HG03342 (cell line): ENCODE measurements at regions not wholly inside any gene's neighbourhood (a gene's known extent, or its start where the extent isn't known, plus 50 kb on each side); places are given as distances from the start of the nearest gene placed in this dataset.
"Not testable (repeated sequence)": the region's sequence is repeated elsewhere in the genome, so short reads cannot be mapped to it uniquely, and the experiment has no call there.

Experiments
- ATAC-seq: cut with Tn5 transposase; IDR thresholded peaks from one replicate; pipeline ENCODE4 v1.9.1; 2021; ENCODE audit warnings: mild to moderate bottlenecking, moderate library complexity; ENCODE audit not compliant: unreplicated experiment

DNA sequence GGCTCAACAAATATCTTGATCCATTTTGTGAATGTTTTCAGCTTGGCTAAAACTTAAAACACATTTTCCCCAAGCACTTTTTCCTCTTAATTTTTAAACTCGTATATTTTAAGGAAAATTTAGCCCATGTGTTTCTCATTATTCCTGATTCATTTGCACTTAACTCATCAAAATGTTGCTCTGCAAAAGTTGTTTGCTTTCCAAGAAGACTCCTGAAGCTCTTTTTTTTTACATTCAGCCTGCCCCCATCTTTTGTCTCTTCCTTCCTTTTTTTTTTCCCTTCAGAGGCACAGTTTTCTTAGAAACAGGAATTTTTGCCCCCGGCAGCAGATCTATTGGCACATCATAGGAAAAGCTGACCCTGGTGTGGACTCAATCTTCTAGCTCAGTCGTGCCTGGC is 155.0 kb upstream of the SALL1 start:
- ATAC-seq, result no peak

DNA sequence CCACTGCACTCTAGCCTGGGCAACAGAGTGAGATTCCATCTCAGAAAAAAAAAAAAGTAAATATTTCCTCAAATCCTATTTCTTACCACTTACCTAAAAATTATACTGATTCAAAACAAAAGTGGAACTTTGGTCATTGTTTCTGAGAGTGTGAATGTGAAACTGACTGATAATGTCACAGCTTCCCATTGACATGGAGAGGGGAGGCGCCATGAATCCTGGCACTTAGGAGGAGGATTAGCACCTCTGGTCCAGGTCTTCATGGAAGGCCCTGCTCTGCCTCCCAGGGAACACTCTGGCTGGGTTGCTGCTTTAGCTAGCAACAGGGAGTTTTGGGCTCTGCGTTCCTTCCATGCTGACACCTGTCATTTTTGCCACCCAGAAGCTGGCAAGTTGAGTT is 154.3 kb upstream of the SALL1 start:
- no peak for ATAC-seq

DNA sequence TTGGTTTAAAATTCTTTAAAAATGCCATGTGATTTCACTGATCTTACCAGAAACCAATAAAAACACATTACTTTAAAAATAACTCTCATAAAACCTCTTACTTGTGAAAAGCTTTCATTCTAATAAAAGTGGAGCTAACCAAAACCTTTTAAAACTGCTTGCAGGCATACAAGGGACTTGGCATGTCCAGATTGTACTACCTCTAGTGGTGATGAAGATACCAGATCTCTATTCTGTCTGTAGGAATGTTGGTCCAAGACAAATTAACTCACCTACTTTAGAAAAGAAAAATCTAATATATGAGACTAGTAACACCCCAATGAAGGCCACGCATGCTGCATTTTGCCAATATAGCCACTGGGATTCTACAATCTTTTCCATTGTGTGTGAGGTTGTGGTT is 151.0 kb upstream of the SALL1 start:
- ATAC-seq, result no peak

DNA sequence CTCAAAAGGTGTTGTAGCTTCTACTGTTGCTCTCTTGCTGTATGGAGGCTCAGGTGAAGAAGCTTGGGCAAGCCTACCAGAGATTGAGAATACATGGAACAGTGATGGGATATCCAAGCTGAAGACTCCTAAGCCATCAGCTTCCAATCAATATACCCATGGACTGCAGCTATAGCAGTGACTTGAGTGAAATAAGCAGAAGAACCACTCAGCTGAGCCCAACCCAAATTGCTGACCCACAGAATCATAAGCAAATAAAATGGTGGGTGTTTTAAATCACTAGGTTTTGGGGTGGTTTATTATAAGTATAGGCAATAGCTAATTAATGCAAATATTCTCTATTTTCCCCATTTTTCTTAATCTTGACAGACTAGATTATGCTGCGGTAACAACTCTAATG is 147.7 kb upstream of the SALL1 start:
- ATAC-seq, result no peak

DNA sequence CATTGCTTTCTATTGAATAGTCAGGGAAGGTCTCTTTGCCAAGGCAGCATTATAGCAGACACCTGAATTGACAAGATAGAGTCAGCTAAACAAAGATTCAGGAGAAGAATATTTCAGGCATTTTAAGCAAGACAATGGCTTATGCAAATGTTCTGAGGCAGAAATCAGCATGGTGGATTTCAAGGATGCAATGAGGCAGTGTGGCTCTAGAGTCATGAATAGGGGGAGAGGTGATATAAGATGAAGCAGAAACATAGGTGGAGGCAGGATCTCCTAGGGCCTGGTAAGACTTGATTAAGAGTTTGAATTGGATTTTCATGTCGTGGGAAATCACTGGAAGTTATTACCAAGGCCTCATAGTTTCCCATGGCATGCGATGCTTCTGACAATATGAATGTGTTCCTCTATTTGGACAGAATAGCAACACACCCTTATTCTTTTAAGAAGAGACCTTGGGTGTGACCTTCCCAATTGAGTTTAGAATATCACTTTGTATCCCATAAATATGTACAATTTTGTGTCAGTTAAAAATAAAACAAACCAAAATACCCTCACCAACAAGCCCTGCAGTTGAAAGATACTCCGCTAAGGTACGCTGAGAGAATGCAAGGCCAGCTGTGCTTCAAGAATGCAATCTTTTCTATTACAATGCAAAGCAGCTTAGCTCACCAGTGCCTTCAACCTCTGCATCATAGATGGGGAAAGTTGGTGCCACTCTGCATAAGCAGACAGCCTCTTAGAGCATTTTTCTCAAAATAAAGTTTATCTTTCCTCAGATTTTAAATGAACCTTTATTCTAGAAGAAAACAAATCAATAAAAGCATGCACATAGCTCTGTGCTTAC is 139.6 kb upstream of the SALL1 start:
- no peak for ATAC-seq

DNA sequence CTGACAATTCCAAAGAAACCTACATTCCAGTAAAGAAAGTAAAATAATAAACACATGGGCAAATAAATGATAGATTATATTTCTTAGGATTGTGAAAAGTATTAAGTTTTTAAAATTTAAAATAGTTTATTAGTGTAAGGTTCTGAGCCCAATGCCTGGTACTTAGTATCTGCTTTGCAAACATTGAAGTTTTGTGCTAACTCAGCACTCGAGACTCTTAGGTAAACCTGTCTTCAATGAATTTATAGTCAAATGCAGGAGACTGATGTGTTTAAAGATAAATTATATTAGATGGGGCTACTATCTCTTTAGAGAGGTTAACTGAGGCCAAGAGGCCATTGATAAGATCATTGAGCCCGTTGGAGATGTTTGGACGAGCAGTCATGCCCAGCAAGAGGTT is 138.3 kb upstream of the SALL1 start:
- ATAC-seq, result no peak

DNA sequence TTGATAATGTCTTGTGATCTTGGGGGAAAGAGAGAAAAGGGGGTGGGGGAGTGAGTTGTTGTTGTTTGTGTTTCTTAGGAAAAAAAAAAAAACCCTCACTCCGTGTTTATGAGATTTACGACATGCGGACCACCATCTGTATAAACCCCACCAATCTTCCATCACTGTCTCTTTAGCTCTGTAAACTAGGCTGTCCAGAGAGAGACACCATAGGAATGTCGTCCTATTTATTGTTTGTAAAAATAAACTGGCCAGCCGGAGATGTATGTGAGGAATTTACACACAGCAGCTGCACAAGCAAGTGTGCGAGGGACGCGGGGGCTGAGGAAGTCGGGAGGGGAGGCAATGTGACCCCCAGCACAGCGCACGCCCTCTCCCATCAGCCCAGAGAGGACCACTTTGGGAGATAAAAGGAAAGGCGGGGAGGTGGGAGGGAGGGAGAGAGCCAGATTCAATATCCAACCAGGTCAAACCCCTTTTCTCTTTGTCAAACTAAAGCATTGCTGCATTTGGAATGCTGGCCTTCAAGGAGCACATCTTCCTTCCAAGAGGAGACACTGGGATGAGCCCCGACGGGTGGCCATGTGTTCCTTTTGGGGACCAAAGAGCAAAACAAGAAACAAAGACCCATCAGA is 136.2 kb upstream of the SALL1 start:
- ATAC-seq, result no peak

DNA sequence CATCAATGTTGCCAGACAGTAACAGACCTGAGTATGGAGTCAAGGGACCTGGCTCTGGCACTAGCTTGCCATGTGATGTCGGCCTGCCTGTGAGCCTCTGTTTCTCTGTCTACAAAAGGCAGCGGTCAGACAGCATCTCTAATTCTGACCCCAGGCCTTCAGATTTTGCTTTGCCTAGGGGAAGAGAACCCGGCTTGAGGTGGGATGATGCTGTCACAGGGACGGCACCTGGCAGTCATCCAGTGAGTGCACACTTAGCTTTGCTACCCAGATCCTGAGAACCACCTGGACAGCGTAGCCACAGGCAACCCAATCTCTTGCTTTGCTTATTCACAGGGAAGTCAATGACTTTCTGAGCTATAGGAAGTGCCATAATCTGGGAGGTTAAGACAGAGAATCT is 135.2 kb upstream of the SALL1 start:
- no peak for ATAC-seq

DNA sequence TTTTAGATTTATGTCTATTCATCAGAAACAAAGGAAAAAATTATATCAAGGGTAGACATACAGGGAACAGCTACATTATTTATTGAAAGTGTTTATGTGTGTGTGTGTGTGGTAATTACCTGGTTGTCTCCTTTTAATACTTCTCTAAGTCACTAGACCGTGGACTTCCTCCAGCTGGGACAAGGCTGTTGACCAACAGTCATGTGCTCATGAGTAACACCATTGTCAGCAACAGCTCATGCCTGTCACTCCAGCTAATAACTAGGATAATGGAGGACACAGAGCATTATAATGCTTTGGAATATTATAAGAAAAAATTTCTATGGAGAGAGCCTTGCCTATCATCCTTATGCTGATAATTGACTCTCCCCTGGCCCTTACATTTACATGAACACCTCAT is 125.3 kb upstream of the SALL1 start:
- no peak for ATAC-seq

DNA sequence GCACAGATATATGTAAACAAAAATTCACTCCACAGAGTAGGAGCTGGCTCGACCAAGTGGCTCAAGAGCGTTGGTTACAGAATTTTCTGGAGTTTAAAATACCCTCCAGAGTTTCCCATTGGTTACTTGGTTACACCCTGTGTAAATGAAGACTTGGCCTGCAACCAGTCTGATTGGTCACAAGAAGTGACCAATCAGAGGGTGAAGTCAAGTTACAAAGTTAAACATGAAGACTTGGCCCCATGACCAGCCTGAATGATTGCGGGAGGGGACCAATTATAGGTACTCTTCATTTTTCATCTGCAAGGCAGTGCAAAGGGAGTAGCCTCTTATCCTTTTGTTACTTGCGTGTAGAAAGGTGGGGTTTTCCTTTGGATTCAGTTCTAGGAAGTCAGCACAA is 121.3 kb upstream of the SALL1 start:
- no peak for ATAC-seq

DNA sequence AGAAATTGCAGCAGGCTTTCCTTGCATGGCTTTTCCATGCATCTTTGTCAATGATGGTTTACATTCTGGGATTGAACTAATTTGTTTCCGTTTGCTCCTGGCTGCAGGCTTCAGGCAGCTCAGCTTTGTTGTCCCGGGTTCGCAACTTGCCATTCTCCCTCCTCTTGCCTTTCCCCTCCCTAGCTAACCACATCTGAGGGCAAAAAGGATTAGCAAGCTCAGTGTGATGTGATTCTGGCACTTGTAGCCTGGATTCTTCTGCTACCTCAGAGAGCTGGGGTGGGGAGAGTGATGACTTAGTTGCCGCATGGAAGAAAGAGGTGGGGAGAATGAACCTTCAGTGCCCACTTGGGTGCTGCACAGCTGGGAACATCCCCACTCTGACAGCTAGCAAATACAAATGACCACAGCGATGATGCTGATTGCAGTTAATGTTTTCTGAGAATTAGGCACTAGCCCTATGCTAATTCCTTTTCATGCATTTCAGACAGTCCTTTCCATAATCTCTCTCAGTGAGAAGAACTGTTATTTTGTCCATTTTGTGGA is 120.2 kb upstream of the SALL1 start:
- ATAC-seq, result no peak

DNA sequence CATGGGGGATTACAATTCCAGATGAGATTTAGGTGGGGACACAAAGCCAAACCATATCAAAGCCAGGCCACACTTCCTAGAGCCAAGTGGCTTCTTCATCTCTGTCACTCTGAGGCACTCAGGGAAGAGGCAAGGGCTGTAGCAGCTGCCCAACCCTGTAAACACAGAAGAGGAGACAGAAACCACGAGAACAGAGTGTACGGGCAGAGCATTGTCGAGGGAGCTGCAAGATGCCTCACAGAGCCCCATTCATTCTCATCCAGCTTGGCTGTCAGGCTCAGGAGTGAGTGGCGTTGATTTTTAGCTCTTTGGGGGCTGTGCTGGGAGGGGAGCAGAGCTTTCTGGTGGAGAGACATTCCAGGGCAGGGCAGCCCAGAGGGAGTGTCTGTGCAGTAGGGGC is 117.2 kb upstream of the SALL1 start:
- ATAC-seq, result no peak

DNA sequence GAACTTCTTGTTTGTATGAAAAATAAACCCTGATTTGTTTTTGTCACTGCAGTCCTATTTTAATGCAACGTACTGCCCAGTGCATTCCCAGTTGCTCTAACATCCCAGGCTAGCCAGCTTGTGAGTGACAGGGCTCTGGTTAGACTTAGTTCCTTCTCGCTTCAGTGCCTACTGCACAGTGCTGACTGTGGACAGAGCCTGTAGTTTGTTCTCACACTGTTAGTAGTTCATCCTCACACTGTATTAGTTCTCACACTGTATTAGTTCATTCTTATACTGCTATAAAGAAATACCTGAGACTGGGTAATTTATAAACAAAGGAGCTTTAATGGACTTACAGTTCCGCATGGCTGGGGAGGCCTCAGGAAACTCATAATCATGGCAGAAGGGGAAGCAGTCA is 116.6 kb upstream of the SALL1 start:
- ATAC-seq, result no peak

DNA sequence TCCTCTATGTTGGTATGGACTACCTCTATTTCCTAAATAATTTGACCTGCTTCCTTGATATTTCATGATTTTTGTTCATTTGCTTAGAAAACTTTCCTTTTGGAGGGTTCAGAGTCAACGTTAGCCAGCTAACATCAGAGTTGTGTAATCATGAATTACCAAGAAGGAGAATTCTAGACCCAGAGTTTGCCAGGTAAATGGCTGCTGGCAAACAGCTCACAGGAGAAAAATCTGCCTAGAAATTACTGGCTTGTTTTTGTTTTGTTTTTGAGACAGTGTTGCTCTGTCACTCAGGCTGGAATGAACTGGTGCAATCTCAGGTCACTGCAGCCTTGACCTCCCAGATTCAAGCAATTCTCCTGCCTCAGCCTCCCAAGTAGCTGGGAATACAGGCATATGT is 111.4 kb upstream of the SALL1 start:
- no peak for ATAC-seq

DNA sequence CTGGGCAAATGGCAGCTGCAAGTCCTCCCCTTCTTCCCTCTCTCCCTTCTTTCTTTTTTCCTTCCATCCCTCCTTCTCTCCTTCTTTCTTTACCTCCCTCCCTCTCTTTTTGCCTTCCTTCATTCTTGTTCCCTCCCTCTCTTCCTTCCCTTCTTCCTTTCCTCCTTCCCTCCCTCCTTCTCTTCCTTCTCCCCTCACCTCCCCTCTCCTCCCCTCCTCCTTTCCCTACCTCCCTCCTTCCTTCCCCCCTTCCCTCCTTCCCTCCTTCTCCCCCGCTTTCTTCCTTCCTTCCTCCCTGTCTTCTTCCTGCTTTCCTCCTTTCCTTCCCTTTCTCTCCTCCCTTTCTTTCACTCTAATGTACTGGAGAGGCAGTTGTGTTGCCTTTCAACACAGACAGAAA is 110.8 kb upstream of the SALL1 start:
- no peak for ATAC-seq

DNA sequence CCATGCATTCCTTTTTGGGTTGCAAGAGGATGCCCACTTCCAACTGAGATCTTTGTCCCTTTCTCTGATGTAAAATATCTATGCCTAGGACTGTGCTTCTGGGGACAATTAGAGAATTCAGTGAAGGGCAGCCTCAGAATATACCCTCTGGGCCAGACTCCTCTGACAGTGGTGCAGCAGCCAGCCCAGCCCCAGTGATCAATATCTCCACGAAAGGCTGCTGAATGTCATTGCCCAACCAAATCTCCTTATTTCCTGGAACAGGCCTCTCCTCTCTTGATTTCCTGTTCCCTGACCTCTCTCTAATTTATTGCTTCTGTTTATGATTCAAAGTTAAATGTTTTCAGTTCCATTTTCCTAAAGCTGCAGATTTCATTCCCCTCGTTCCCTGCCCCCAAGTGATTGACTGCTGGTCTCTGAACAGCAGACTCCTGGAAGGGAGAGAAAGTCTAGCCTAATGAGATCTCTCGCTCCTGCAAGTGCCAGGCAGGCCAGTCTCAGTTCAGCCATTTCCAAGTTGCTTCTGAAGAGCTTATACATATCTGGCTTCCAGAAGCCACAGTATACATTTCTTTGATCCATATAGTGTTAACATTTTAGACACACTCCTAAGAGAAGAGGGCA is 104.4 kb upstream of the SALL1 start:
- no peak for ATAC-seq

DNA sequence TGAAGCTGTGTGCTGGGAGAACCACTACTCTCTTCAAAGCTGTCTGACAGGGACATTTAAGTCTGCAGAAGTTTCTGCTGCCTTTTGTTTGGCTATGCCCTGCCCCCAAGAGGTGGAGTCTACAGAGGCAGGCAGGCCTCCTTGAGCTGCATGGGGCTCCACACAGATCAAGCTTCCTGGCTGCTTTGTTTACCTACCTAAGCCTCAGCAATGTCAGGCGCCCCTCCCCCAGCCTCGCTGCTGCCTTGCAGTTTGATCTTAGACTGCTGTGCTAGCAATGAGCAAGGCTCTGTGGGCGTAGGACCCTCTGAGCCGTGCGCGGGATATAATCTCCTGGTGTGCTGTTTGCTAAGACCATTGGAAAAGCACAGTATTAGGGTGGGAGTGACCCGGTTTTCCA is 103.3 kb upstream of the SALL1 start:
- ATAC-seq, result not testable (repeated sequence)

DNA sequence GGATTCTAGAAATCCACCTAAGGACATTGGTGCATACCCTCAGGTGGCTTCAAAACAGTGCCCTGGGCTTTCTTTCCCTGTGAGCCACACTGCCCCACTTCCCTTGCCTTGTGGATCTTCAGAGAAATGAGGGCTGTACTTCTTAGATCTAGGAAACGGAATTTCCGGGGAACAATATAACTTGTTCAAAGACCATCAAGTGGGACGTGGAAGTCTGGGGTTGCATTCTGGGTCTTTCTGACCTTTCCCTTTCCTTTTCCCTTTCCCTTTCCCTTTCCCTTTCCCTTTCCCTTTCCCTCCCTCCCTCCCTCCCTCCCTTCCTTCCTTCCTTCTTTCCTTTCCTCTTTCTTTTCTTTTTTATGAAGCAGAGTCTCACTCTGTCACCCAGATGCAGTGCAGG is 97.1 kb upstream of the SALL1 start:
- no peak for ATAC-seq

DNA sequence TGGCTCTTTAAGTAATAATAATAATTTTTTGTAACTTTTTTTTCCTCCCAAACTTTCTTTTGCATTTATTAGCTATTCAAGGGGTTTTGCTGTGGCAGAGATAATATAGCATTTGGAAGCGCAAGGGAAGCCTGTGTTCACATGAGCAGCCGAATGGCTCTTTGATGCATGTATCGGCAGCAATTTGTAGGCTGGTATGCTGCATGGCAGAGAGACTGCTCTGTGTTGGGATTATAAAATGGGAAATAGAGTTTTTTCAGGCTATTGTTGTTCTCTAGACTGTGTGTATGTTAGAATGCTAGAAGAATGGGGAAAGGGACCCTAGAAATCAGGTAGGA is 94.6 kb upstream of the SALL1 start:
- ATAC-seq, result no peak

DNA sequence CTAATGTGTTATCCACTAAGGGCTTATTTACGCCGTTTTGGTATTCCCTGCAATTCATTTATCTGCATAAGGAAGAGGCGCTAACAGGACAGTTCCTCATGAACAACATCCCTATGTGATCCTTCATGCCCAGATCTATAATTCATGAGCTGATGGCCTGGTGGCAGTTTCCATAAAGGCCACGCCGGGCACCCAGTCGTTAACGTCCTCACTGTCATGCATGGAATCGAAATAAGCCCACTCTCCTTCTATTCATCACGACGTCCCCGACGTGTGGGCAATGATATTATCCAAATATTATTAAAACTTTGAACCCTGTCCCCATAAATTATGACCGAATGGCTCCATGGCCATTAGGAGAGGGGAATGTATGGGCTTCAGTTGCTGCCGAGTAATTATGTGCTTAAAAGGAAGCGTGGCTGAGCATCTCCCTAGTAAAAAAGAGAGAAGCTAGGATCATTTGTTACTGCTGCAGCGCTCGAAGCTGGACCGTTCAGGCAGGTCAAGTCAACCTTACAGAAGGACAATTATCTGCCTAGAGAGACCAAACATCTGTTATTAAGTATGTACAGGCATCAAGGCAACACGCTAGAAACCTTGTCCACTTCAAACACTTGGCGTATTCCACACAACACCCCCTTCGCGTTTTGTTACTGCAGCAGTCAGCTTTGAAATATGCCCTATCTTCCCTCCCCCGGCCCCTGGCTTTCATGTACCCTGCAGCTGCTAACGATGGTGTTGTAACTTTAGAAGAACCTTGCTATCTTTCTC is 94.0 kb upstream of the SALL1 start:
- ATAC-seq, result no peak

DNA sequence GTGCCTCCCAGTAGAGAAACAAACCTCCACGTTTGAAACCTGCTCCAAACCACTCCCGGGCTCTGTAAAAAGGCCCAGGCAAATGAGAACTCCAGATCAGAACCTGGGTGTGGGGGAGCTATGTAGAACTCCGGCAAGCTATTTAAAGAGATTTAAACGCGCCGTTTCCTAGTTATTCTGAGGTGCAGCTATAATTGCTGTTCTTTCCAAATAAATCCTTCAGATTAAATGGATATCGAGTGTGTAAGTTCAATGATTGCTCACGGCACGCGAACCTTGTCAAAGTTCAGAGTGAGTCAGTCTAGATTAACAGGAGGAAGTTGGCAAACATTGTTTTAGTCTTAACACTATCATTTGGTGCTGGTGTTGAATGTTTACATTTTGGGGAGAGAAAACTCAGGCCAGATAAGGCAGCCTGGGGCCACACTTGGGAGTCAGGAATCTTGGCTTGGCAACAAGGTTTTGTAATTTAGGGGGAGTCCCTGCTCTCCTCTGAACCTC is 92.9 kb upstream of the SALL1 start:
- no peak for ATAC-seq
